ENCODE measurements at regions not wholly inside any gene's neighbourhood (a gene's known extent, or its start where the extent isn't known, plus 50 kb on each side); places are given as distances from the start of the nearest gene placed in this dataset.

DNA sequence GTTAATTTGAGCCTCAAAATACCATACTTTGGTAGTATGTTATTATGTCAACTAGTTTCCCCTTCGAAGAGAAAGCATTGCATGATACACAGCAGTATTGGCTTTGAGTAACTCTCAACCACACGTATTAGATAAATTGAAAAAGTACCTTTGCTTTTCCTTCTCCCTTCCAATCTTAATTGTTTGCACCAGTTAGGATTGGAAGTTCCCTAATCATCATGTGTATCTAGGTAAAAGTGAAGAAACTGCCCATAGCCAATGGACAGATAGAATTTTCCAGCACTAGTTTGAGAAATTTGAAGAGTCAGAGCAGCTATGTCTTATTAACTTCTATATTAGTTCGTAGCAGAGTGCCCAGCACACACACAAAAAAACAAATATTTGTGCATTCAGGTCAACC is 241.3 kb downstream of the COX7B2 start:
- no peak overlapping the region for H2AFZ ChIP-seq (ENCODE audit: low read depth, low read length, severe bottlenecking)
- no peak overlapping the region for H3K27ac ChIP-seq (ENCODE audit: low read depth, low read length)
- TF ChIP-seq EZH2phosphoT487 (conservative IDR thresholded peaks at IDR 0.05; ENCODE audit: low read length), result no peak
- TF ChIP-seq, protein P1, sequence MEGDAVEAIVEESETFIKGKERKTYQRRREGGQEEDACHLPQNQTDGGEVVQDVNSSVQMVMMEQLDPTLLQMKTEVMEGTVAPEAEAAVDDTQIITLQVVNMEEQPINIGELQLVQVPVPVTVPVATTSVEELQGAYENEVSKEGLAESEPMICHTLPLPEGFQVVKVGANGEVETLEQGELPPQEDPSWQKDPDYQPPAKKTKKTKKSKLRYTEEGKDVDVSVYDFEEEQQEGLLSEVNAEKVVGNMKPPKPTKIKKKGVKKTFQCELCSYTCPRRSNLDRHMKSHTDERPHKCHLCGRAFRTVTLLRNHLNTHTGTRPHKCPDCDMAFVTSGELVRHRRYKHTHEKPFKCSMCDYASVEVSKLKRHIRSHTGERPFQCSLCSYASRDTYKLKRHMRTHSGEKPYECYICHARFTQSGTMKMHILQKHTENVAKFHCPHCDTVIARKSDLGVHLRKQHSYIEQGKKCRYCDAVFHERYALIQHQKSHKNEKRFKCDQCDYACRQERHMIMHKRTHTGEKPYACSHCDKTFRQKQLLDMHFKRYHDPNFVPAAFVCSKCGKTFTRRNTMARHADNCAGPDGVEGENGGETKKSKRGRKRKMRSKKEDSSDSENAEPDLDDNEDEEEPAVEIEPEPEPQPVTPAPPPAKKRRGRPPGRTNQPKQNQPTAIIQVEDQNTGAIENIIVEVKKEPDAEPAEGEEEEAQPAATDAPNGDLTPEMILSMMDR (IDR thresholded peaks at IDR 0.05; ENCODE audit: insufficient read depth, low read length, poor library complexity, severe bottlenecking), result no peak
- no peaks in the 10 kb centered on the region for H3K9me3 ChIP-seq (ENCODE audit: insufficient read depth, low read length)
- no peaks in the 10 kb centered on the region for H4K20me1 ChIP-seq (ENCODE audit: low read depth, low read length)
- H3K4me2 ChIP-seq (ENCODE audit: low read depth, low read length, poor library complexity, severe bottlenecking), result no peak overlapping the region
- no peaks in the 10 kb centered on the region for H3F3A ChIP-seq (ENCODE audit: insufficient read depth)
- no peaks in the 10 kb centered on the region for H3K9me2 ChIP-seq (replicated peaks; ENCODE audit: insufficient read depth, low read length)
- H3K27me3 ChIP-seq (ENCODE audit: low read length), result no peaks in the 10 kb centered on the region
- H3K36me3 ChIP-seq (ENCODE audit: low read length), result no peaks in the 10 kb centered on the region
- no peak overlapping the region for H3K9ac ChIP-seq (ENCODE audit: low read length)
- H3K79me2 ChIP-seq (ENCODE audit: insufficient read depth, low read length), result no peaks in the 10 kb centered on the region
- H3K4me3 ChIP-seq (ENCODE audit: insufficient read depth, low read length, poor library complexity, severe bottlenecking), result no peak overlapping the region

DNA sequence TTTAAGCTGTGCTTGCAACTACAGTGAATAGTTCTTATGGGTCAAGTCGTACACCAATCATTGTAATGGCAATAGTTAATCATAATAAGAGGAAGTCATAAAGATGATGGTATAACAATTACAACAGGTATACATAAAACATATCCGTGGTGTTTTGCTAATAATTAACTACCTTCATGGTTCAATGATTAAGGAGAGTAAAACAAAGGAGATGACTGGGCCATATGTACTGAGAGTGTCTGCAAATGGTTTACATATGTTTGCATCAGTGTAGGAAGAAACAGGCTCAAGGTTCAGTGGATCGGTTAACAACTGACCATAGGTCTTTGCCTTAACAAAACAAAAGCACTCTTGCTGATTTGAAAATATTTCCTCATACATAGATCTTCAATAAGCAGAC is 253.0 kb downstream of the COX7B2 start:
- Histone ChIP-seq H3K9me3 (ENCODE audit: insufficient read depth, low read length) (no peaks in the 10 kb centered on the region), H3K4me3 (ENCODE audit: insufficient read depth, low read length, poor library complexity, severe bottlenecking) (no peak overlapping the region), H3K27me3 (ENCODE audit: low read length) (no peaks in the 10 kb centered on the region), H3K27ac (ENCODE audit: low read depth, low read length) (no peak overlapping the region), H3K36me3 (ENCODE audit: low read length) (no peaks in the 10 kb centered on the region), H4K20me1 (ENCODE audit: low read depth, low read length) (no peaks in the 10 kb centered on the region), H3K9ac (ENCODE audit: low read length) (no peak overlapping the region), H3K4me2 (ENCODE audit: low read depth, low read length, poor library complexity, severe bottlenecking) (no peak overlapping the region), H3K79me2 (ENCODE audit: insufficient read depth, low read length) (no peaks in the 10 kb centered on the region), H3K9me2 (replicated peaks; ENCODE audit: insufficient read depth, low read length) (no peaks in the 10 kb centered on the region), H2AFZ (ENCODE audit: low read depth, low read length, severe bottlenecking) (no peak overlapping the region), H3F3A (ENCODE audit: insufficient read depth) (no peaks in the 10 kb centered on the region)
- TF ChIP-seq, protein P1 (IDR thresholded peaks at IDR 0.05; ENCODE audit: insufficient read depth, low read length, poor library complexity, severe bottlenecking), result no peak
- TF ChIP-seq EZH2phosphoT487 (conservative IDR thresholded peaks at IDR 0.05; ENCODE audit: low read length), result no peak

DNA sequence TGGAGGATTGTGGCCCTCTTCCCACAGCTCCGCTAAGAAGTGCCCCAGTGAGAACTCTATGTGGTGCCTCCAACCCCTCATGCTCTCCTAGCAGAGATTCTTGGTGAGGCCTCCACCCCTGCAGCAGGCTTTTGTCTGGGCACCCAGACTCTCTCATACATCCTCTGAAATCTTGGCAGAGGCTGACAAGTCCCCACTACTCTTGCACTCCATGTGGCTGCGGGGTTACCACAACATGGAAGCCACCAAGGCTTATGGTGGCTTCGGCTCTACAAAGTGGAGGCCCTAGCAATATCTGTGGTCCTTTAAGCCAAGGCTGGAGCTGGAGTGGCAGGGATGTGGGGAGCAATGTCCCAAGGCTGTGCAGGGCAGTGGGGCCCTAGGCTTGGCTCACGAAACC is 255.2 kb downstream of the COX7B2 start:
- Histone ChIP-seq H3K27me3 (ENCODE audit: low read length) (no peaks in the 10 kb centered on the region), H4K20me1 (ENCODE audit: low read depth, low read length) (no peaks in the 10 kb centered on the region), H3K79me2 (ENCODE audit: insufficient read depth, low read length) (no peaks in the 10 kb centered on the region), H3K9me2 (replicated peaks; ENCODE audit: insufficient read depth, low read length) (no peaks in the 10 kb centered on the region), H3F3A (ENCODE audit: insufficient read depth) (no peaks in the 10 kb centered on the region), H3K4me3 (ENCODE audit: insufficient read depth, low read length, poor library complexity, severe bottlenecking) (no peak overlapping the region), H3K27ac (ENCODE audit: low read depth, low read length) (no peak overlapping the region), H3K9me3 (ENCODE audit: insufficient read depth, low read length) (no peaks in the 10 kb centered on the region), H3K4me2 (ENCODE audit: low read depth, low read length, poor library complexity, severe bottlenecking) (no peak overlapping the region), H3K9ac (ENCODE audit: low read length) (no peak overlapping the region), H3K36me3 (ENCODE audit: low read length) (no peaks in the 10 kb centered on the region), H2AFZ (ENCODE audit: low read depth, low read length, severe bottlenecking) (no peak overlapping the region)
- no peak for TF ChIP-seq EZH2phosphoT487 (conservative IDR thresholded peaks at IDR 0.05; ENCODE audit: low read length)
- TF ChIP-seq, protein P1 (IDR thresholded peaks at IDR 0.05; ENCODE audit: insufficient read depth, low read length, poor library complexity, severe bottlenecking), result no peak

All from SU-DHL-6 (cell line).